CD4-positive, alpha-beta T cell treated with Interleukin-21 for 1 hour (primary cell): ENCODE measurements at regions not wholly inside any gene's neighbourhood (a gene's known extent, or its start where the extent isn't known, plus 50 kb on each side); places are given as distances from the start of the nearest gene placed in this dataset.
"Not testable (repeated sequence)": the region's sequence is repeated elsewhere in the genome, so short reads cannot be mapped to it uniquely, and the experiment has no call there.

ENCODE experiments used
- DNase-seq: peaks from one replicate; pipeline ENCODE4 v3.0.0-alpha.2; 2020

GRCh38 chr5:167921796-167922195 lies 369.6 kb upstream of the WWC1 start:
- DNase-seq, result no peak

- DNase-seq, result no peak
Observed at GRCh38 chr5:167923396-167923795, 368.0 kb upstream of the WWC1 start.

- no peak for DNase-seq
Observed at GRCh38 chr5:167929841-167930240, 361.6 kb upstream of the WWC1 start.

GRCh38 chr5:167934551-167934971 lies 356.9 kb upstream of the WWC1 start:
- no peak for DNase-seq

- no peak for DNase-seq
Observed at GRCh38 chr5:167936022-167936421, 355.4 kb upstream of the WWC1 start.

GRCh38 chr5:167936944-167937634 lies 354.4 kb upstream of the WWC1 start:
- no peak for DNase-seq

GRCh38 chr5:167937635-167937998 lies 353.8 kb upstream of the WWC1 start:
- DNase-seq, result no peak

GRCh38 chr5:167939686-167940085 lies 351.8 kb upstream of the WWC1 start:
- DNase-seq, result no peak

- DNase-seq, result no peak
Observed at GRCh38 chr5:167940911-167941310, 350.5 kb upstream of the WWC1 start.

GRCh38 chr5:167941556-167941955 lies 349.9 kb upstream of the WWC1 start:
- DNase-seq, result not testable (repeated sequence)

GRCh38 chr5:167943343-167943742 lies 348.1 kb upstream of the WWC1 start:
- no peak for DNase-seq

GRCh38 chr5:167944121-167944852 lies 347.2 kb upstream of the WWC1 start:
- no peak for DNase-seq

- no peak for DNase-seq
Observed at GRCh38 chr5:167945542-167946384, 345.7 kb upstream of the WWC1 start.

- no peak for DNase-seq
Observed at GRCh38 chr5:167947306-167947705, 344.1 kb upstream of the WWC1 start.

- no peak for DNase-seq
Observed at GRCh38 chr5:167948251-167948650, 343.2 kb upstream of the WWC1 start.

- no peak for DNase-seq
Observed at GRCh38 chr5:167949435-167949834, 342.0 kb upstream of the WWC1 start.

- no peak for DNase-seq
Observed at GRCh38 chr5:167950126-167950721, 341.2 kb upstream of the WWC1 start.

GRCh38 chr5:167951116-167951515 lies 340.3 kb upstream of the WWC1 start:
- DNase-seq, result no peak

- no peak for DNase-seq
Observed at GRCh38 chr5:167952278-167952995, 339.0 kb upstream of the WWC1 start.

GRCh38 chr5:167953151-167953798 lies 338.2 kb upstream of the WWC1 start:
- DNase-seq, result no peak

- DNase-seq, result no peak
Observed at GRCh38 chr5:167961731-167962130, 329.7 kb upstream of the WWC1 start.

- no peak for DNase-seq
Observed at GRCh38 chr5:167964529-167964928, 326.9 kb upstream of the WWC1 start.
